Hepatocyte (in vitro differentiated cells): ENCODE measurements at regions not wholly inside any gene's neighbourhood (a gene's known extent, or its start where the extent isn't known, plus 50 kb on each side); places are given as distances from the start of the nearest gene placed in this dataset.

Experiments used
- EZH2phosphoT487 ChIP-seq: fragments of 200-600 bp; sonication (generic); IDR thresholded peaks from one replicate; pipeline ENCODE4 v1.6.1; 2018; ENCODE audit warnings: antibody characterized with exemption, mild to moderate bottlenecking, low read depth, moderate library complexity; ENCODE audit not compliant: unreplicated experiment, severe bottlenecking
- TF ChIP-seq, protein P1 (sequence below): fragments of 200-600 bp; sonication (generic); IDR thresholded peaks from 2 replicates; pipeline ENCODE4 v1.5.1; 2016; ENCODE audit warnings: antibody characterized with exemption, mild to moderate bottlenecking; ENCODE audit not compliant: poor library complexity

DNA sequence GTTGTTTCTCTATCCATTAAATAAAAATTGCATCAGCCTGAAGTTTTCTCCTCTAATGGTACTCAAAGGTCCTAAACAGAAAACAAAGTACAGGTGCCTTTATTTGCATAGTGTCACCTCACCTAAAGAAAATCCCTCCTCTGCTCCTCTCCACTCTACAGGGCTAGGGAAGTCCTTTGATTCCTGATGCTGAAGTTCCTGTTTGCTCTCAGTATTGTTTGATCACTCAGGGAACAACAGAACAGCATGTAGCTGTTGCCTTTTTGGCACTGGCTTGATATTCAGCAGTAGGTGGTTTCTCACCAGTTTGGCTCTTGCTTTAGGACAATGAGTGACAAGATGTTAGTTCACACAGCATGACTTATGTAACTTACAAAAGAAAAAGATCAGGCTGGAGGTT lies 156.2 kb upstream of the SLC7A11 start:
- TF ChIP-seq, protein P1, sequence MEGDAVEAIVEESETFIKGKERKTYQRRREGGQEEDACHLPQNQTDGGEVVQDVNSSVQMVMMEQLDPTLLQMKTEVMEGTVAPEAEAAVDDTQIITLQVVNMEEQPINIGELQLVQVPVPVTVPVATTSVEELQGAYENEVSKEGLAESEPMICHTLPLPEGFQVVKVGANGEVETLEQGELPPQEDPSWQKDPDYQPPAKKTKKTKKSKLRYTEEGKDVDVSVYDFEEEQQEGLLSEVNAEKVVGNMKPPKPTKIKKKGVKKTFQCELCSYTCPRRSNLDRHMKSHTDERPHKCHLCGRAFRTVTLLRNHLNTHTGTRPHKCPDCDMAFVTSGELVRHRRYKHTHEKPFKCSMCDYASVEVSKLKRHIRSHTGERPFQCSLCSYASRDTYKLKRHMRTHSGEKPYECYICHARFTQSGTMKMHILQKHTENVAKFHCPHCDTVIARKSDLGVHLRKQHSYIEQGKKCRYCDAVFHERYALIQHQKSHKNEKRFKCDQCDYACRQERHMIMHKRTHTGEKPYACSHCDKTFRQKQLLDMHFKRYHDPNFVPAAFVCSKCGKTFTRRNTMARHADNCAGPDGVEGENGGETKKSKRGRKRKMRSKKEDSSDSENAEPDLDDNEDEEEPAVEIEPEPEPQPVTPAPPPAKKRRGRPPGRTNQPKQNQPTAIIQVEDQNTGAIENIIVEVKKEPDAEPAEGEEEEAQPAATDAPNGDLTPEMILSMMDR: no peak
- no peak for TF ChIP-seq EZH2phosphoT487
